ENCODE measurements at regions not wholly inside any gene's neighbourhood (a gene's known extent, or its start where the extent isn't known, plus 50 kb on each side); places are given as distances from the start of the nearest gene placed in this dataset.
A peak's percentile ranks its signal among the peaks of the same experiment; 100 is the strongest.

- no peak for FAIRE-seq
- DNase-seq (ENCODE audit: low spot score), result peak; percentile 36
Observed at GRCh38 chr20:7496394-7496991, 443.8 kb downstream of the HAO1 start.

- FAIRE-seq (peak; percentile 65), DNase-seq (ENCODE audit: low spot score) (peak; percentile 76)
Observed at GRCh38 chr20:7497985-7498384, 442.3 kb downstream of the HAO1 start.

GRCh38 chr20:7499201-7499600 is 441.1 kb downstream of the HAO1 start:
- no peak for FAIRE-seq
- no peak for DNase-seq (ENCODE audit: low spot score)

GRCh38 chr20:7500231-7500663 is 440.0 kb downstream of the HAO1 start:
- no peak for FAIRE-seq
- no peak for DNase-seq (ENCODE audit: low spot score)

GRCh38 chr20:7503501-7503900 is 436.8 kb downstream of the HAO1 start:
- FAIRE-seq (no peak), DNase-seq (ENCODE audit: low spot score) (no peak)

GRCh38 chr20:7505152-7505834 is 435.0 kb downstream of the HAO1 start:
- FAIRE-seq (no peak), DNase-seq (ENCODE audit: low spot score) (no peak)

GRCh38 chr20:7505835-7506221 is 434.4 kb downstream of the HAO1 start:
- DNase-seq (ENCODE audit: low spot score), result no peak
- FAIRE-seq, result no peak

GRCh38 chr20:7516621-7517111 is 423.6 kb downstream of the HAO1 start:
- DNase-seq (ENCODE audit: low spot score) (no peak), FAIRE-seq (no peak)

- DNase-seq (ENCODE audit: low spot score) (no peak), FAIRE-seq (no peak)
Observed at GRCh38 chr20:7520361-7520760, 419.9 kb downstream of the HAO1 start.

- DNase-seq (ENCODE audit: low spot score) (no peak), FAIRE-seq (no peak)
Observed at GRCh38 chr20:7523288-7523687, 417.0 kb downstream of the HAO1 start.

- DNase-seq (ENCODE audit: low spot score) (no peak), FAIRE-seq (no peak)
Observed at GRCh38 chr20:7540018-7540417, 400.2 kb downstream of the HAO1 start.

- no peak for DNase-seq (ENCODE audit: low spot score)
- no peak for FAIRE-seq
Observed at GRCh38 chr20:7540923-7541322, 399.3 kb downstream of the HAO1 start.

GRCh38 chr20:7571101-7571500 is 369.2 kb downstream of the HAO1 start:
- FAIRE-seq, result no peak

GRCh38 chr20:7571521-7572055 is 368.7 kb downstream of the HAO1 start:
- FAIRE-seq (no peak), DNase-seq (ENCODE audit: low spot score) (no peak)

More at GRCh38 chr20:7571101-7571500, 369.2 kb downstream of the HAO1 start:
- no peak for DNase-seq (ENCODE audit: low spot score)

GRCh38 chr20:7579888-7580287 is 360.4 kb downstream of the HAO1 start:
- DNase-seq (ENCODE audit: low spot score) (no peak), FAIRE-seq (no peak)

- no peak for FAIRE-seq
- DNase-seq (ENCODE audit: low spot score), result no peak
Observed at GRCh38 chr20:7585126-7585679, 355.1 kb downstream of the HAO1 start.

- FAIRE-seq (no peak), DNase-seq (ENCODE audit: low spot score) (no peak)
Observed at GRCh38 chr20:7586481-7586880, 353.8 kb downstream of the HAO1 start.

GRCh38 chr20:7589164-7589563 is 351.1 kb downstream of the HAO1 start:
- FAIRE-seq (no peak), DNase-seq (ENCODE audit: low spot score) (no peak)

GRCh38 chr20:7596541-7596940 is 343.7 kb downstream of the HAO1 start:
- DNase-seq (ENCODE audit: low spot score) (no peak), FAIRE-seq (no peak)

GRCh38 chr20:7601431-7601830 is 338.8 kb downstream of the HAO1 start:
- FAIRE-seq (no peak), DNase-seq (ENCODE audit: low spot score) (no peak)

- DNase-seq (ENCODE audit: low spot score), result no peak
- no peak for FAIRE-seq
Observed at GRCh38 chr20:7606941-7607340, 333.3 kb downstream of the HAO1 start.

- FAIRE-seq (no peak), DNase-seq (ENCODE audit: low spot score) (no peak)
Observed at GRCh38 chr20:7608250-7608649, 332.0 kb downstream of the HAO1 start.

GRCh38 chr20:7609251-7609650 is 331.0 kb downstream of the HAO1 start:
- DNase-seq (ENCODE audit: low spot score), result no peak
- no peak for FAIRE-seq

Measured in RCC 7860 (cell line).